Panc1 (cell line): ENCODE measurements at regions not wholly inside any gene's neighbourhood (a gene's known extent, or its start where the extent isn't known, plus 50 kb on each side); places are given as distances from the start of the nearest gene placed in this dataset.

ENCODE experiments used
- ATAC-seq: fragments of 200-7000 bp; cut with Tn5 transposase; 2 replicates; pipeline ENCODE4 v1.9.1; 2020; ENCODE audit warnings: mild to moderate bottlenecking, moderate library complexity
- BruUV-seq: library from RNA; stranded (reverse); fragments of 400-500 nt; replicated peaks from 2 replicates; lab custom pipeline; 2021; lab: Mats Ljungman, UMichigan
- CTCF ChIA-PET: fragments of 300-600 bp; sonication (Branson Sonifier 250); formaldehyde crosslinking; loops from one replicate; lab custom pipeline; 2022; ENCODE audit warnings: antibody characterized with exemption; lab: Charles Lee
- POLR2A ChIA-PET: fragments of 300-600 bp; sonication (Branson Sonifier 250); formaldehyde crosslinking; loops from one replicate; lab custom pipeline; 2022; ENCODE audit warnings: antibody characterized with exemption; lab: Charles Lee
- DNase-seq: peaks from one replicate; pipeline ENCODE4 v3.0.0-alpha.2; 2010; ENCODE audit warnings: low read depth, low spot score
- H3K27ac ChIP-seq: 2 replicates; pipeline ENCODE4 v1.5.1; 2011; ENCODE audit warnings: mild to moderate bottlenecking, low read length, inconsistent platforms
- H3K27me3 ChIP-seq: fragments of 200-500 bp; sonication (Bioruptor generic); 2 replicates; pipeline ENCODE4 v1.6.0; 2014; ENCODE audit warnings: low read length, inconsistent platforms; ENCODE audit not compliant: control insufficient read depth, insufficient read depth
- H3K36me3 ChIP-seq: fragments of 200-500 bp; sonication (Bioruptor generic); 2 replicates; pipeline ENCODE4 v1.5.1; 2014; ENCODE audit warnings: inconsistent platforms, mild to moderate bottlenecking, low read length, moderate library complexity; ENCODE audit not compliant: control insufficient read depth, insufficient read depth
- H3K4me1 ChIP-seq: 2 replicates; pipeline ENCODE4 v1.5.1; 2011; ENCODE audit warnings: inconsistent platforms, mild to moderate bottlenecking, low read length, moderate library complexity; ENCODE audit not compliant: control insufficient read depth, insufficient read depth
- H3K4me3 ChIP-seq, 2 experiments: 2 replicates each; pipeline ENCODE4 v1.5.1; 2011 to 2012; ENCODE audit warnings: low read depth in 2 of 2, low read length in 2 of 2, mild to moderate bottlenecking in 2 of 2, inconsistent platforms in 1 of 2, moderate library complexity in 1 of 2
- H3K9me3 ChIP-seq: fragments of 200-500 bp; sonication (Bioruptor generic); 2 replicates; pipeline ENCODE4 v1.5.1; 2014; ENCODE audit warnings: low read depth, mild to moderate bottlenecking, inconsistent platforms, low read length, moderate library complexity; ENCODE audit not compliant: control insufficient read depth, insufficient read depth
- POLR2AphosphoS5 ChIP-seq: IDR thresholded peaks from 2 replicates; pipeline ENCODE4 v1.6.1; 2012; ENCODE audit warnings: mild to moderate bottlenecking, low read depth, low read length, moderate library complexity
- SIN3A ChIP-seq: IDR thresholded peaks from 2 replicates; pipeline ENCODE4 v1.6.1; 2012; ENCODE audit warnings: low read depth, mild to moderate bottlenecking, low read length, moderate library complexity, borderline replicate concordance; ENCODE audit not compliant: insufficient read depth
- TCF7L2 ChIP-seq: IDR thresholded peaks from 2 replicates; pipeline ENCODE4 v1.6.1; 2011; ENCODE audit warnings: mild to moderate bottlenecking, low read depth, low read length, inconsistent platforms
- in situ Hi-C: cut with HindIII; loops from 2 replicates; pipeline ENCODE4 v1.10.0; 2016; ENCODE audit warnings: low sequenced_read_pairs, low pct_unique_long_range_greater_than_20kb
- intact Hi-C: fragments of 100-400 bp; cut with micrococcal nuclease; formaldehyde crosslinking; loops from one replicate; pipeline ENCODE4 v1.10.0; 2022; ENCODE audit not compliant: unreplicated experiment
- TF ChIP-seq, protein P1 (sequence below): fragments of 450-650 bp; IDR thresholded peaks from 2 replicates; pipeline ENCODE4 v1.5.1; 2017; ENCODE audit warnings: mild to moderate bottlenecking
- TF ChIP-seq, protein P2 (sequence below), 2 experiments: IDR thresholded peaks; 2 replicates each; pipeline ENCODE4 v1.6.1; 2011 to 2012; ENCODE audit warnings: low read depth in 2 of 2, control low read depth in 1 of 2, low read length in 1 of 2, mild to moderate bottlenecking in 1 of 2, moderate library complexity in 1 of 2; ENCODE audit not compliant: insufficient read depth in 1 of 2

DNA sequence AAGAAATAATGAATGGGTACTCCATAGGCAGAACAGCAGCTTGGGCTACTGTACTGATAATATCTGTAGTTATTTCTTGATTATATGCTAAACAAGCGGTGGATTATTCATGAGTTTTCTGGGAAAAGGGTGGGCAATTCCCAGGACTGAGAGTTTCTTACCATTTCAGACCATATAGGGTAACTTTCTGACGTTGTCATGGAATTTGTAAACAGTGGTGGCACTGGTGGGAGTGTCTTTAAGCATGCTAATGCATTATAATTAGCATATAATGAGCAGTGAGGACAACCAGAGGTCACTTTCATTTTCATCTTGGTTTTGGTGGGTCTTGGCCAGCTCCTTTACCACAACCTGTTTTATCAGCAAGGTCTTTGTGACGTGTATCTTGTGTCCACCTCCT is 399.7 kb downstream of the CDC14C start:
- ChIA-PET CTCF (interaction anchor here (0.5 kb wide), 1 partner anchor 628 kb away, joined by 3 read pairs; no protein-coding TSS in a partner anchor), POLR2A (interaction anchor here (0.6 kb wide), 1 partner anchor 197 kb away, joined by 4 read pairs; no protein-coding TSS in a partner anchor)
- no peak for DNase-seq
- intact Hi-C loops: no loop called here
- in situ Hi-C loops: no loop called here
- no peak for ATAC-seq
- Histone ChIP-seq H3K4me1 (no peaks in the 10 kb centered on the region), H3K27ac (no peak overlapping the region), H3K9me3 (no peaks in the 10 kb centered on the region; the same call in 1 of the 2 replicates), H3K4me3 (no peak overlapping the region), H3K36me3 (no peaks in the 10 kb centered on the region), H3K27me3 (no peaks in the 10 kb centered on the region)
- TF ChIP-seq POLR2AphosphoS5 (no peak), TCF7L2 (no peak), SIN3A (no peak)
- TF ChIP-seq, protein P1, sequence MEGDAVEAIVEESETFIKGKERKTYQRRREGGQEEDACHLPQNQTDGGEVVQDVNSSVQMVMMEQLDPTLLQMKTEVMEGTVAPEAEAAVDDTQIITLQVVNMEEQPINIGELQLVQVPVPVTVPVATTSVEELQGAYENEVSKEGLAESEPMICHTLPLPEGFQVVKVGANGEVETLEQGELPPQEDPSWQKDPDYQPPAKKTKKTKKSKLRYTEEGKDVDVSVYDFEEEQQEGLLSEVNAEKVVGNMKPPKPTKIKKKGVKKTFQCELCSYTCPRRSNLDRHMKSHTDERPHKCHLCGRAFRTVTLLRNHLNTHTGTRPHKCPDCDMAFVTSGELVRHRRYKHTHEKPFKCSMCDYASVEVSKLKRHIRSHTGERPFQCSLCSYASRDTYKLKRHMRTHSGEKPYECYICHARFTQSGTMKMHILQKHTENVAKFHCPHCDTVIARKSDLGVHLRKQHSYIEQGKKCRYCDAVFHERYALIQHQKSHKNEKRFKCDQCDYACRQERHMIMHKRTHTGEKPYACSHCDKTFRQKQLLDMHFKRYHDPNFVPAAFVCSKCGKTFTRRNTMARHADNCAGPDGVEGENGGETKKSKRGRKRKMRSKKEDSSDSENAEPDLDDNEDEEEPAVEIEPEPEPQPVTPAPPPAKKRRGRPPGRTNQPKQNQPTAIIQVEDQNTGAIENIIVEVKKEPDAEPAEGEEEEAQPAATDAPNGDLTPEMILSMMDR: no peak
- TF ChIP-seq, protein P2, sequence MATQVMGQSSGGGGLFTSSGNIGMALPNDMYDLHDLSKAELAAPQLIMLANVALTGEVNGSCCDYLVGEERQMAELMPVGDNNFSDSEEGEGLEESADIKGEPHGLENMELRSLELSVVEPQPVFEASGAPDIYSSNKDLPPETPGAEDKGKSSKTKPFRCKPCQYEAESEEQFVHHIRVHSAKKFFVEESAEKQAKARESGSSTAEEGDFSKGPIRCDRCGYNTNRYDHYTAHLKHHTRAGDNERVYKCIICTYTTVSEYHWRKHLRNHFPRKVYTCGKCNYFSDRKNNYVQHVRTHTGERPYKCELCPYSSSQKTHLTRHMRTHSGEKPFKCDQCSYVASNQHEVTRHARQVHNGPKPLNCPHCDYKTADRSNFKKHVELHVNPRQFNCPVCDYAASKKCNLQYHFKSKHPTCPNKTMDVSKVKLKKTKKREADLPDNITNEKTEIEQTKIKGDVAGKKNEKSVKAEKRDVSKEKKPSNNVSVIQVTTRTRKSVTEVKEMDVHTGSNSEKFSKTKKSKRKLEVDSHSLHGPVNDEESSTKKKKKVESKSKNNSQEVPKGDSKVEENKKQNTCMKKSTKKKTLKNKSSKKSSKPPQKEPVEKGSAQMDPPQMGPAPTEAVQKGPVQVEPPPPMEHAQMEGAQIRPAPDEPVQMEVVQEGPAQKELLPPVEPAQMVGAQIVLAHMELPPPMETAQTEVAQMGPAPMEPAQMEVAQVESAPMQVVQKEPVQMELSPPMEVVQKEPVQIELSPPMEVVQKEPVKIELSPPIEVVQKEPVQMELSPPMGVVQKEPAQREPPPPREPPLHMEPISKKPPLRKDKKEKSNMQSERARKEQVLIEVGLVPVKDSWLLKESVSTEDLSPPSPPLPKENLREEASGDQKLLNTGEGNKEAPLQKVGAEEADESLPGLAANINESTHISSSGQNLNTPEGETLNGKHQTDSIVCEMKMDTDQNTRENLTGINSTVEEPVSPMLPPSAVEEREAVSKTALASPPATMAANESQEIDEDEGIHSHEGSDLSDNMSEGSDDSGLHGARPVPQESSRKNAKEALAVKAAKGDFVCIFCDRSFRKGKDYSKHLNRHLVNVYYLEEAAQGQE (IDR thresholded peaks at IDR 0.05; ENCODE audit: insufficient read depth in 1 of 2, low read depth in 2 of 2, low read length in 1 of 2): no peak
- BruUV-seq: no TSS peak

DNA sequence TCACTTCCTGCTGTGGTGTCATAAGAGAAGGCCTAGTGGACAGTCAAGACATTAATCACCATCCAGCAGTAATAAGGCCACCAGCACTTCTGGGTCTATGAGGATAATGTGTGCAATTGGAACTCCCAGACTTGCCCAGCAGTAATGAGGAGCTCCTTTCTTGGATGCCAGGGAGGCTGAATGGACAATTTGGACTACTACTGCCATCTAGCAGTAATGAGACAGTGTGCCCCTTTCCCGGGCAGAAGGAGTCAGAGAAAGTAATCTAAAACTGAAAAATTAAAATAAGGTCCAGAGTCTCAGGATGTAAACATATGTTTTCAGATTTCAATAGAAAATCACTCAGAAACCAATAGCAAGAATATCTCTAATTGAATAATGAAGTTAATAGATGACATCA is 400.4 kb downstream of the CDC14C start:
- H3K4me3 ChIP-seq: no peak overlapping the region
- TF ChIP-seq, protein P2 (IDR thresholded peaks at IDR 0.05; ENCODE audit: insufficient read depth in 1 of 2, low read depth in 2 of 2, low read length in 1 of 2): no peak
- TF ChIP-seq, protein P1: peak; percentile 42
- no TSS peak for BruUV-seq
- no peaks in the 10 kb centered on the region for H3K4me1 ChIP-seq
- ChIA-PET POLR2A (no interaction called here), CTCF (interaction anchor here (0.5 kb wide), 1 partner anchor 629 kb away, joined by 3 read pairs; no protein-coding TSS in a partner anchor)
- DNase-seq (peak; percentile 7), ATAC-seq (no peak)
- H3K9me3 ChIP-seq: no peaks in the 10 kb centered on the region; the same call in 1 of the 2 replicates
- no peak overlapping the region for H3K27ac ChIP-seq
- in situ Hi-C loops (no loop called here), intact Hi-C loops (no loop called here)
- no peaks in the 10 kb centered on the region for H3K27me3 ChIP-seq
- H3K36me3 ChIP-seq: no peaks in the 10 kb centered on the region
